HG02610 (cell line): ENCODE measurements at regions not wholly inside any gene's neighbourhood (a gene's known extent, or its start where the extent isn't known, plus 50 kb on each side); places are given as distances from the start of the nearest gene placed in this dataset.
"Not testable (repeated sequence)": the region's sequence is repeated elsewhere in the genome, so short reads cannot be mapped to it uniquely, and the experiment has no call there.

Experiments
- ATAC-seq: cut with Tn5 transposase; IDR thresholded peaks from one replicate; pipeline ENCODE4 v1.9.1; 2021; ENCODE audit warnings: mild to moderate bottlenecking, moderate library complexity; ENCODE audit not compliant: unreplicated experiment

GRCh38 chr10:85284778-85285770, 956.7 kb downstream of the CCSER2 start:
- no peak for ATAC-seq

GRCh38 chr10:85293483-85293882, 965.1 kb downstream of the CCSER2 start:
- ATAC-seq: no peak

- ATAC-seq: no peak
Observed at GRCh38 chr10:85311613-85312337, 983.4 kb downstream of the CCSER2 start.

- no peak for ATAC-seq
Observed at GRCh38 chr10:85315657-85316056, 987.3 kb downstream of the CCSER2 start.

GRCh38 chr10:85316276-85316675, 987.9 kb downstream of the CCSER2 start:
- ATAC-seq: no peak

GRCh38 chr10:85317827-85318226, 989.4 kb downstream of the CCSER2 start:
- no peak for ATAC-seq

- ATAC-seq: no peak
Observed at GRCh38 chr10:85318809-85319807, 990.7 kb downstream of the CCSER2 start.

GRCh38 chr10:85319826-85320225, 991.4 kb downstream of the CCSER2 start:
- ATAC-seq: no peak

GRCh38 chr10:85333594-85333993, 1005.2 kb downstream of the CCSER2 start:
- ATAC-seq: no peak

- ATAC-seq: no peak
Observed at GRCh38 chr10:85362401-85362800, 1004.2 kb downstream of the GRID1 start.

- ATAC-seq: no peak
Observed at GRCh38 chr10:85377029-85377806, 989.4 kb downstream of the GRID1 start.

- no peak for ATAC-seq
Observed at GRCh38 chr10:85379338-85379737, 987.3 kb downstream of the GRID1 start.

GRCh38 chr10:85400981-85401695, 965.5 kb downstream of the GRID1 start:
- no peak for ATAC-seq

GRCh38 chr10:85402541-85402940, 964.1 kb downstream of the GRID1 start:
- no peak for ATAC-seq

GRCh38 chr10:85407088-85407487, 959.5 kb downstream of the GRID1 start:
- no peak for ATAC-seq

- no peak for ATAC-seq
Observed at GRCh38 chr10:85408388-85408787, 958.2 kb downstream of the GRID1 start.

- ATAC-seq: not testable (repeated sequence)
Observed at GRCh38 chr10:85410586-85410985, 956.0 kb downstream of the GRID1 start.

GRCh38 chr10:85413570-85413969, 953.0 kb downstream of the GRID1 start:
- no peak for ATAC-seq

GRCh38 chr10:85420501-85421191, 945.9 kb downstream of the GRID1 start:
- no peak for ATAC-seq
